Endothelial cell (in vitro differentiated cells): ENCODE measurements at regions not wholly inside any gene's neighbourhood (a gene's known extent, or its start where the extent isn't known, plus 50 kb on each side); places are given as distances from the start of the nearest gene placed in this dataset.

ENCODE experiments used
- DNase-seq: peaks from one replicate; pipeline ENCODE4 v3.0.0; 2021; ENCODE audit warnings: low spot score
- H3K27ac Mint-ChIP-seq: one replicate; pipeline ENCODE4 v1.8.0; 2021; ENCODE audit warnings: mixed read lengths, inconsistent platforms; ENCODE audit not compliant: unreplicated experiment
- H3K27me3 Mint-ChIP-seq: one replicate; pipeline ENCODE4 v1.8.0; 2021; ENCODE audit warnings: mild to moderate bottlenecking, moderate library complexity, mixed read lengths, inconsistent platforms; ENCODE audit not compliant: unreplicated experiment
- H3K36me3 Mint-ChIP-seq: one replicate; pipeline ENCODE4 v1.8.0; 2021; ENCODE audit warnings: mild to moderate bottlenecking, low read depth, mixed read lengths, inconsistent platforms; ENCODE audit not compliant: unreplicated experiment
- H3K4me1 Mint-ChIP-seq: one replicate; pipeline ENCODE4 v1.8.0; 2021; ENCODE audit warnings: mild to moderate bottlenecking, mixed read lengths, inconsistent platforms; ENCODE audit not compliant: unreplicated experiment
- H3K4me3 Mint-ChIP-seq: one replicate; pipeline ENCODE4 v1.8.0; 2021; ENCODE audit warnings: mild to moderate bottlenecking, mixed read lengths, inconsistent platforms; ENCODE audit not compliant: unreplicated experiment
- H3K9me3 Mint-ChIP-seq: one replicate; pipeline ENCODE4 v1.8.0; 2021; ENCODE audit warnings: mixed read lengths, inconsistent platforms; ENCODE audit not compliant: unreplicated experiment
- CTCF ChIP-seq: fragments of 200-600 bp; sonication (generic); IDR thresholded peaks from one replicate; pipeline ENCODE4 v1.5.0; 2021; ENCODE audit warnings: antibody characterized with exemption; ENCODE audit not compliant: unreplicated experiment

GRCh38 chr11:59302991-59303390 lies 55.7 kb upstream of the OR5AN1 start:
- no peaks in the 10 kb centered on the region for H3K36me3 Mint-ChIP-seq
- no peak for DNase-seq
- TF ChIP-seq CTCF = no peak
- H3K27ac Mint-ChIP-seq = no peak overlapping the region
- no peaks in the 10 kb centered on the region for H3K4me1 Mint-ChIP-seq
- H3K27me3 Mint-ChIP-seq = peaks cover 1% of the 10 kb centered on the region
- no peak overlapping the region for H3K4me3 Mint-ChIP-seq
- peaks cover 4% of the 10 kb centered on the region for H3K9me3 Mint-ChIP-seq

GRCh38 chr11:59295435-59295834 lies 63.3 kb upstream of the OR5AN1 start:
- DNase-seq = no peak
- Mint-ChIP-seq H3K4me3 (no peak overlapping the region), H3K4me1 (no peaks in the 10 kb centered on the region), H3K9me3 (peaks cover 4% of the 10 kb centered on the region), H3K27ac (no peak overlapping the region), H3K27me3 (peaks cover 4% of the 10 kb centered on the region), H3K36me3 (no peaks in the 10 kb centered on the region)
- no peak for TF ChIP-seq CTCF

GRCh38 chr11:59292611-59293010 lies 66.1 kb upstream of the OR5AN1 start:
- no peak overlapping the region for H3K27ac Mint-ChIP-seq
- no peak overlapping the region for H3K4me3 Mint-ChIP-seq
- TF ChIP-seq CTCF = no peak
- DNase-seq = no peak
- no peaks in the 10 kb centered on the region for H3K4me1 Mint-ChIP-seq
- H3K9me3 Mint-ChIP-seq = no peaks in the 10 kb centered on the region
- no peaks in the 10 kb centered on the region for H3K36me3 Mint-ChIP-seq
- H3K27me3 Mint-ChIP-seq = peaks cover 6% of the 10 kb centered on the region

GRCh38 chr11:59291228-59291627 lies 67.5 kb upstream of the OR5AN1 start:
- TF ChIP-seq CTCF = no peak
- H3K4me1 Mint-ChIP-seq = no peaks in the 10 kb centered on the region
- H3K9me3 Mint-ChIP-seq = no peaks in the 10 kb centered on the region

GRCh38 chr11:59289356-59290181 lies 69.1 kb upstream of the OR5AN1 start:
- no peak for DNase-seq
- peaks cover 7% of the 10 kb centered on the region for H3K27me3 Mint-ChIP-seq
- no peak overlapping the region for H3K27ac Mint-ChIP-seq
- H3K9me3 Mint-ChIP-seq = no peaks in the 10 kb centered on the region
- H3K4me3 Mint-ChIP-seq = no peak overlapping the region
- H3K36me3 Mint-ChIP-seq = no peaks in the 10 kb centered on the region
- no peaks in the 10 kb centered on the region for H3K4me1 Mint-ChIP-seq
- TF ChIP-seq CTCF = no peak

More at GRCh38 chr11:59291228-59291627, 67.5 kb upstream of the OR5AN1 start:
- H3K27ac Mint-ChIP-seq = no peak overlapping the region
- no peak overlapping the region for H3K4me3 Mint-ChIP-seq
- DNase-seq = no peak
- no peaks in the 10 kb centered on the region for H3K36me3 Mint-ChIP-seq
- peaks cover 7% of the 10 kb centered on the region for H3K27me3 Mint-ChIP-seq
